HG03469 (cell line): ENCODE measurements at regions not wholly inside any gene's neighbourhood (a gene's known extent, or its start where the extent isn't known, plus 50 kb on each side); places are given as distances from the start of the nearest gene placed in this dataset.

ENCODE experiments used
- ATAC-seq: cut with Tn5 transposase; IDR thresholded peaks from one replicate; pipeline ENCODE4 v1.9.1; 2021; ENCODE audit warnings: mild to moderate bottlenecking, moderate library complexity, moderate number of reproducible peaks; ENCODE audit not compliant: unreplicated experiment

GRCh38 chr5:38714703-38715355 lies 131.0 kb upstream of the OSMR start:
- ATAC-seq, result no peak

- no peak for ATAC-seq
These were observed 130.1 kb upstream of the OSMR start for GRCh38 chr5:38715696-38716095.

DNA sequence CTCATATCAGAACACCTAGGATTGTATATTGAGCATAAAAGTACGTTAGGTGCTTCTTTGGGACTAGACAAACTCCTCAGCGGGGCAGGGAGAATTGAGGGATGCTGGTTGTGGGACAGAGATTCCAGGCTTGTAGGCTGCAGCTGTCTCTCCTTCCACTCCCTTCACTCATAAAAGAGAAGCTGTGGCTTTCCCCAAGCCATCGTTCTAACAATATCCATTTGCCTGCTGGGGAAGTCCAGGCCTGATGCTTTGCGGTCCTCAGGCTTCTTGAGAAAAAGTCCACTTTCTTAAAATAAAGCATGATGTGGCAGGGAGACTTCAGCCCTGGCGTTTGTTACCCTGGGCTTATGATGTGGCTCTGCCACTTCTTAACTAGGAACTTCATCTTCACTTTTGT lies 129.3 kb upstream of the OSMR start:
- no peak for ATAC-seq

DNA sequence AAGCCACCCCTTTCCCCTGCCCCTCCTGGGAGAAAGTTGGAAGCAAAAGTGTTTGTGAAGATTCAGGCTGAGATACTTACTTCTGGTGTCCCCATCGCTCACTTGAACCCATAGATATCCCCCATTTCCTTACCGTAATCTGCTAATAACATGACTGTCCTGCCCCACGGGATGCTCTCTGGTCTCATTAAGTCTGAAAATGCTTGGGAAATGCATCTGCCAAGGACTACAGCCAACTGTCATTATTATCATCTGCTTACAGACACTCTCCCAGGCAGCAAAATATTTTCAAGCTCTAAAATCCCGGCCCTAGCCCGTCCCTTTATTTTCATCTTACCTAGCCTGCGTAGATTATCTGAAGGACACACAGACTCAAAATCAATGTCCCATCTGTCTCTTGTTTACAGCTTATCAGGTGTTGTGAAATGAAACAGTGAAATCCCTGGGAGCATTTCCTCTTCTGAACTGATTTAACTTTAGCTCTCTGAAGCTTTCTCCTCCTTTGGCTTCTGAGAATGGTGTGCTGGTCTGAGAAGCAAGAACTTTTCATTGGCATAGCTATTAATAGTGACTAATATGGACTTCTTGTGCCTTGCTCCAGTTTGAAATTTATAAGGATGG lies 126.9 kb upstream of the OSMR start:
- no peak for ATAC-seq

DNA sequence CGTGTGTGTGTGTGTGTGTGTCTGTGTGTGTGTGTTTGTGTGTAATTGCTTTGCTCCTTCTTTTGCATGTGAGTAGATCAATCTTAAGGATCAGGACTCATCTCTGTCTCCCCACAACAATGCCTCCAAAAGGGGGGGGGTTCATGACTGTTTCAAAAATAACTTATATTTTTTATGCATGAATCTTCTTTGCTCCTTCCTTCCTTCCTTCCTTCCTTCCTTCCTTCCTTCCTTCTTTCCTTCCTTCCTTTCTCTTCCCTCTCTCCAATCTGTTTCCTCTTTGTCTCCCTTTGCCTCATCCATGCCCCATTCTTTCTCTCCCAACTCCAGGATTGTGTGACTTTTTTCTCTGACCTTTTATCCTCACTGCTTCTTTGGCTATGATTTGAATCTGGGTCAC lies 126.4 kb upstream of the OSMR start:
- no peak for ATAC-seq

DNA sequence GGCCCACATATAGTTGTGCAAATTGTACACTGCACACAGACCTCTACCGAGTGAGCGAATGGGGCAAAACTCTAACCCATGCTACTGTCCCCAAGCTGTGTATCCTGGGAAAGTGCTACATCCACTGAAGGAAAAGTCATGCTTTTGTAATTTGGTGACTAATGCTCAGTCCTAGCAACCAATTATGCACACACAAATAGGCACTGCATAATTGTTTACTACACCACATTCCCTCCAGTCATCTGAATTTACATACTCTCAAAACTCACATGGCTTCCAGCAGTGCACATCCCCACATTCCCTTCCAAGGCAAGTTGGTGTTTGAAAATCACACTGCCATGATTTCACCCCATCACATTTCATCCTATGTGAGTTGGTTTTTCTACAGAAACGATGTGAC lies 125.9 kb upstream of the OSMR start:
- no peak for ATAC-seq

GRCh38 chr5:38720554-38721361 lies 125.1 kb upstream of the OSMR start:
- ATAC-seq, result no peak

DNA sequence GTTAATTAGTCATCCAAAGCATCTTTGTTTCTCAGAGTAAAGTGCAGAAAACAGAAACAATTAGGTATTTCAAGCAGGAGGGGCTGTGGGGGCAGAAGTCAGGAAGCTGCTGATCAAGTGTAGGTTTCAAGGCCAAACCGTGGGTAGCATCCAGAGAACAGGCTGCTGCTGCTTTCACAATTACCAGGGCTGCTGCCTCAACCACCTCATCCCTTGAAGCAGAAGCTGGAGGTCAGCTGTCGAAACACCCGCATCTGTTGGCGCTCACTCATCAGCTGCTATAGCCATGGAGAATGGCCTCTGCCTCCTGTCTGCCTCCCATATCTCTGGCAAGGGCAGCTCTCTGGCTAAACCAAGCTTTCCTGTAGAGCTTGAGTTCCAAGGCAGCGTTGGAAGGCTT lies 122.9 kb upstream of the OSMR start:
- ATAC-seq, result no peak

DNA sequence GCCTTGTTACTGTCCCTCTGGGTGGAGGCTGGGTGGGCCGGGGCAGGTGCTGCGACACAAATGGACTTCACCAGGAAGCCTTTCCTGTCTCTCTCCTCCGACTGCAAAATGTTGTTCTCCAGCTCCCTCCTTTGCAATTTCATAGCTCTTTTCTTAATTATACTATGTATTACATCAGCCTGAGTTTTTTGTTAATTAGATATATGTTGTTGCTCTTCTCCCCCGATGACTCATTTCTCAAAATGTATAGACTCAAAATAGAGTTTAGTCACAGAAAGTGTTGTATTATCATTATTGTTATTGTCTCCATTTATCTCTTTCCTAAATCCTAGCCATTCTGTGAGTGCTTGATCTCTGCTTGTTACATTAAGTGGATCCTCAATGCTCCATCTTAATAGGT lies 122.4 kb upstream of the OSMR start:
- no peak for ATAC-seq

DNA sequence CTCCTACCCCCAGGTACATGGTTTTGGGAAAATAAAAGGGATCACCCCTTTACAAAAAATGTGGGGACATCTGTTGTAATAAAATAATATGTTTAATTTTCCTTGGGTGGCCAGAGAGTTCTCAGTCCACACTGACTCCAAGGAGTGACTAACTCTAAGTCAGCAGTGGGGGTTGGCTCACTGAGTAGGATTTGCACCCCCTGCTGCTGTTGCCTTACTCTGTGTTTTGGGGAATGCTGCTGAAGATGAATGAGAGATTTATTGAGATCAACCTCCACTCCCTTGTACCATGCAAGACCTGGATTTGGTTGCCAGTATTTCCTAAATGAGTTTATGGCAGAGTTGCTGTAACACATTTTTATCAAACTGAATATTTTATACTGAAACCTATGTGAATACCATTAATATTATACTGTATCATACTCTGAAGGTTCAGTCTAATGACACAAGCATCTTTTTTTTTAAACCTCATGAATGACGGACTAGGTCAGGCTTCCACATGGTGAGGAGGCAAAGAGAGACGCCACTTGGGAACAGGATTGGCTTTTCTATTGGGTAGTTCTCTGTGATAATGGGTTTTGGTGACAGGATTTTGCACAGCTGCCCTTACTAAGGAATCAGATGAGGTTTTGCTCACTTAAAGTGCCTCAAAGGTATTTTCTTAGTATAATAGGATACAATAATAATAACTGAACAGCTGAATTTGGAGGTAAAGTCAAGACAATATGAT lies 121.3 kb upstream of the OSMR start:
- no peak for ATAC-seq

GRCh38 chr5:38725371-38725865 lies 120.4 kb upstream of the OSMR start:
- ATAC-seq, result no peak

DNA sequence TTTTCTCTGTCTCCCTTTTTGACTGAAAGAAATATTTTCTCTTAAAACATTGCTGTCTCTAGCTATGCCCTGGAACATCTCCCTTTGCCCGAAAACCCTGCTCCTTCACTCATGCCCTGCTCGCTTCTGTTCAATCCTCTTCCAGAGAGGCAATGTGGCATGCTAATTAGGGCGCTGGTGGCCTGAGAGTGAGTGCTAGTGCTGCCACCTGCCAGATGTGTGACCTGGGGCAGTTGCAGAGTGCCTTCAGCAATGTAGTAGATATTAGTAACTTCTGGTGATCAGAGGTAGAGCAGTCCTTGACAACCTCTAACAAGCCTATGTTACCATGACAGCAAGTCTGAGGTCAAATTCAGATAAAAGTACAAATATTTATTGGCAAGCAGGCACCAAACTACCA lies 119.5 kb upstream of the OSMR start:
- no peak for ATAC-seq

DNA sequence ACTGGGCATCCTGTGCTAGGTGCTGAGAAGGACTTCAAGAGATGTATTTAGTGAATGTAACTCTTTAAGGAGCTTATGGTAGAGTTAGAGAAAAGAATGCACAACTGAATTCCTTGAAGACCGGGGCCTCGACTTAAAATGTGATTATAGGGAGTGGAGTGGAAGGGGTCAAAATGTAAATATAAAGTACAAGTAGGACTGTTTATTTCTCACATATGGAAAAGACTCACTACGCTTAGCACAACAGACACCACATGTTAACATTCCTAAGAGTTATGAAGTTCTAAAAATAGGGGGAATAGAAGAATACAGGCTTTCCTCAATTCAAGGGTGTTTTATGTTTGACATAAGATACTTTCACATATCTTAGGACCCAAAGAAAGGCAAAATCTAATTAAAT lies 117.8 kb upstream of the OSMR start:
- ATAC-seq, result no peak

GRCh38 chr5:38731461-38731860 lies 114.4 kb upstream of the OSMR start:
- no peak for ATAC-seq

GRCh38 chr5:38734353-38734752 lies 111.5 kb upstream of the OSMR start:
- no peak for ATAC-seq

GRCh38 chr5:38736089-38736488 lies 109.7 kb upstream of the OSMR start:
- no peak for ATAC-seq

GRCh38 chr5:38737976-38738375 lies 107.8 kb upstream of the OSMR start:
- ATAC-seq, result no peak

DNA sequence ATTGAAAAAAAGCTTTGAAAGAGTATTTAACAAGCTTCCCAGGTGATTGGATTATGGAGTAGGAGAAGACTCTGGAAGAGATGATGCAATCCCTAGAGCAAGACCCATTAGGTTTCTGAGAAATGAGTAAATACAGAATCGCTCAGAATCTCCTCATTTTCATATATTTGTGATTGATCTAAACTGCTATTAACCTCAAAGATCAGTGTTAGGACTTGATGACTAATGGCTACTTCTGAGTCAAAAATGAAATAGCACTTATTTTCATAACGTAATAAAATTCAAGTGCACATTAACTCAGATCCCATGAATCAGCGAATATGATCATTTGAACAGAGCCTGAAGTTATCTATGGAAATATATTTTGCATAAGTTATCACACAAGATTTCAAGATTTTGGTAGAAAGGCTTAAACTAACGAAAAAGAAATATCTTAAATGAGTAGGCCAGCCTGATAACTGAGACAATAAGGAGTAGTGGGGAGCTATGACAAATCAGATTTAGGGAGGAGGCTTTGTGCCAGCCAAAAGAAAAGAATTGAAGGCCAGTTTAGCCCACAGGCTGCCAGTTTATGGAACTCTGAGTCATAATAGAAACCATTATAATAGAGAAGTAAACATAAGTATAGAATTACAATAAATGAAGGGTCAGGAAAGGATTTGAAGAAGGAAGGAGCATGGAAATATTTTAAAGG lies 106.7 kb upstream of the OSMR start:
- no peak for ATAC-seq

DNA sequence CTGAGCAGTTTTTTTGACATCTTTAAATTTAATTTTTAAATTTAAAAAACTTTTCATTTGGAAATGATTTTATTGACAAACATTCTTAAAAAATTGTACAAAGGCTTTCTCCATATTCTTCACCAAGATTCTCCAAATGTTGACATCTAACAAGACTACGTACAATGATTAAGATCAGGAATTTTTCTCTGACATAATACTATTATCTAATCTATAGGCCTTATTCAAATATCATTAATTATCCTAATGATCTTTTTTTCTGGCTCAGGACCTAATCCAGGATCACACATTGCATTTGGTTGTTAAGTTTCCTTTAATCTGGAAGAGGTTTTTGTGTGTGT lies 106.1 kb upstream of the OSMR start:
- ATAC-seq, result no peak

- ATAC-seq, result no peak
These were observed 103.0 kb upstream of the OSMR start for GRCh38 chr5:38742821-38743220.

DNA sequence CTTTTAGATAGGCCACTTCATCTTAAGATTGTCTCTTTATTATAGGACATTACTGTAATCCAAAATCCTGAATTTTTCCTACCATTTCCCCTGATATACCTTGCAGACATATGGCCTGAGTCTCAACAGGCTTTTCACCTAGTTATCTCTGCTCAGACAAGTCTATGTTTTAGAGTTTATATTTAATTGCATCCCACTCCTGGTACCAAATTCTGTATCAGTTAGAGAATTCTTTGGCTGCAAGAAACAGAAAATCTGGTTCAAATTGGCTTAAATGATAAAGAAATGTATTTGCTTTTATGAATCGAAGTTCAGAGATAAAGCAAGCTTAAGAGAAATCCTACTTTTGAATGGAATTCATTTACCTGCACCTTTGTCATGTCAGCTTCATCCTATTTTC lies 102.2 kb upstream of the OSMR start:
- no peak for ATAC-seq
